ENCODE measurements at regions not wholly inside any gene's neighbourhood (a gene's known extent, or its start where the extent isn't known, plus 50 kb on each side); places are given as distances from the start of the nearest gene placed in this dataset.

DNA sequence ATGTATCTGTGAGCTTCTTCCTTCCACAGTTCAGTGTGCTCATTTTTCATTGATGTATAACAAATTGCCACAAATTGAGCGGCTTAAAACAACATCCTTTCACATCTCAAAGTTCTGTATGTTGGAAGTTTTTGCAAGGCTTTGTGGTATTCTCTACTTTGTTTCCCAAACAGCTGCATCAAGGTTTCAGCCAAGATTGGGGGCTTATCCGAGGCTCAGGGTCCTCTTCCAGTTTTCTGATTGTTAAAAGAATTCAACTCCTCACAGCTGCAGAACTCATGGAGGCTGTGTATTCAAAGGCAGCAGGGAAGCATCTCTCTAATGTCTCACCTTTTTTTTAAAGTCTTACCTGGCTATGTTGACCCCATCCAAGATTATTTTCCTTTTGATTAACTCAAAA, 1369.8 kb downstream of the PCDH9 start:
- H2BK5ac ChIP-seq (ENCODE audit: low read depth, low read length, poor library complexity, severe bottlenecking), result no peak overlapping the region
- no peak overlapping the region for H2AK9ac ChIP-seq (replicated peaks; ENCODE audit: low read depth, low read length, poor library complexity)
- no peak overlapping the region for H3K18ac ChIP-seq (ENCODE audit: low read depth, low read length)
- H3K4me2 ChIP-seq (ENCODE audit: low read depth, low read length), result no peak overlapping the region
- no peaks in the 10 kb centered on the region for H3K27me3 ChIP-seq (ENCODE audit: control insufficient read depth, insufficient read depth, low read length)
- no peak overlapping the region for H3K9ac ChIP-seq (ENCODE audit: low read depth, low read length)
- ATAC-seq (ENCODE audit: low read depth) (no peak), DNase-seq (no peak)
- no peak overlapping the region for H3K4me3 ChIP-seq (ENCODE audit: insufficient read depth, low read depth, low read length)
- TF ChIP-seq NFE2L2 (IDR thresholded peaks at IDR 0.05; ENCODE audit: low read depth, low read length), result no peak
- TF ChIP-seq, protein P1, sequence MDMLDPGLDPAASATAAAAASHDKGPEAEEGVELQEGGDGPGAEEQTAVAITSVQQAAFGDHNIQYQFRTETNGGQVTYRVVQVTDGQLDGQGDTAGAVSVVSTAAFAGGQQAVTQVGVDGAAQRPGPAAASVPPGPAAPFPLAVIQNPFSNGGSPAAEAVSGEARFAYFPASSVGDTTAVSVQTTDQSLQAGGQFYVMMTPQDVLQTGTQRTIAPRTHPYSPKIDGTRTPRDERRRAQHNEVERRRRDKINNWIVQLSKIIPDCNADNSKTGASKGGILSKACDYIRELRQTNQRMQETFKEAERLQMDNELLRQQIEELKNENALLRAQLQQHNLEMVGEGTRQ (IDR thresholded peaks at IDR 0.05; ENCODE audit: low read depth, low read length), result no peak
- H2AK5ac ChIP-seq (ENCODE audit: low read depth, low read length), result no peak overlapping the region
- no peak overlapping the region for H3K56ac ChIP-seq (ENCODE audit: extremely low read depth, insufficient read depth, low read length)
- no peak overlapping the region for H3K4ac ChIP-seq (ENCODE audit: low read depth, low read length)
- ChIA-PET CTCF (interaction anchor here (0.5 kb wide), 1 partner anchor 601 kb away, joined by 5 read pairs; no protein-coding TSS in a partner anchor), POLR2A (ENCODE audit: unreplicated experiment) (interaction anchor here (0.6 kb wide), 1 partner anchor 18 kb away, joined by 4 read pairs; no protein-coding TSS in a partner anchor)
- no peaks in the 10 kb centered on the region for H3K4me1 ChIP-seq (ENCODE audit: control insufficient read depth, insufficient read depth, low read length)
- no peak overlapping the region for H3K14ac ChIP-seq (replicated peaks; ENCODE audit: low read depth, low read length)
- no peaks in the 10 kb centered on the region for H3K9me1 ChIP-seq (ENCODE audit: insufficient read depth, low read length)
- no CpG with 5 or more reads among the region's 2 CpGs for WGBS, 2 experiments (ENCODE audit: extremely low coverage in 2 of 2, insufficient read length in 1 of 2)
- no peak overlapping the region for H4K8ac ChIP-seq (ENCODE audit: low read depth in 2 of 2, low read length in 2 of 2)
- H3K9me3 ChIP-seq (ENCODE audit: control insufficient read depth, insufficient read depth, low read length), result no peaks in the 10 kb centered on the region
- H2BK15ac ChIP-seq (ENCODE audit: low read depth, low read length), result no peak overlapping the region
- no peak overlapping the region for H2AFZ ChIP-seq (replicated peaks; ENCODE audit: low read length, poor library complexity)
- in situ Hi-C loops (cut with MboI; ENCODE audit: low sequenced_read_pairs), result no loop called here
- no peaks in the 10 kb centered on the region for H4K20me1 ChIP-seq (ENCODE audit: insufficient read depth, low read length)
- H2BK20ac ChIP-seq (ENCODE audit: low read depth, low read length), result no peak overlapping the region
- no peak overlapping the region for H2BK120ac ChIP-seq (ENCODE audit: low read depth, low read length)
- no peaks in the 10 kb centered on the region for H3K36me3 ChIP-seq (ENCODE audit: control insufficient read depth, insufficient read depth, low read length)
- H4K5ac ChIP-seq (ENCODE audit: low read depth, low read length), result no peak overlapping the region
- no peak overlapping the region for H3K27ac ChIP-seq (ENCODE audit: insufficient read depth, low read length)
- no peak overlapping the region for H4K91ac ChIP-seq (ENCODE audit: insufficient read depth, low read depth, low read length)
- H3K79me1 ChIP-seq (ENCODE audit: low read depth in 1 of 2, low read length in 2 of 2), result no peaks in the 10 kb centered on the region
- H3K23ac ChIP-seq (ENCODE audit: low read depth, low read length), result no peak overlapping the region
- intact Hi-C loops (cut with micrococcal nuclease), result no loop called here
- dilution Hi-C loops (cut with HindIII; ENCODE audit: low sequenced_read_pairs, unreplicated experiment), result no loop called here
- no TSS peak for BruUV-seq (replicated peaks)
